HG02981 (cell line): ENCODE measurements at regions not wholly inside any gene's neighbourhood (a gene's known extent, or its start where the extent isn't known, plus 50 kb on each side); places are given as distances from the start of the nearest gene placed in this dataset.
"Not testable (repeated sequence)": the region's sequence is repeated elsewhere in the genome, so short reads cannot be mapped to it uniquely, and the experiment has no call there.

Source experiments
- ATAC-seq: cut with Tn5 transposase; IDR thresholded peaks from one replicate; pipeline ENCODE4 v1.9.1; 2021; ENCODE audit warnings: mild to moderate bottlenecking, moderate library complexity; ENCODE audit not compliant: unreplicated experiment

GRCh38 chr16:5165429-5165828 is 67.8 kb upstream of the EEF2KMT start:
- ATAC-seq = not testable (repeated sequence)

- not testable (repeated sequence) for ATAC-seq
These were observed 65.2 kb upstream of the EEF2KMT start for GRCh38 chr16:5162801-5163200.

DNA sequence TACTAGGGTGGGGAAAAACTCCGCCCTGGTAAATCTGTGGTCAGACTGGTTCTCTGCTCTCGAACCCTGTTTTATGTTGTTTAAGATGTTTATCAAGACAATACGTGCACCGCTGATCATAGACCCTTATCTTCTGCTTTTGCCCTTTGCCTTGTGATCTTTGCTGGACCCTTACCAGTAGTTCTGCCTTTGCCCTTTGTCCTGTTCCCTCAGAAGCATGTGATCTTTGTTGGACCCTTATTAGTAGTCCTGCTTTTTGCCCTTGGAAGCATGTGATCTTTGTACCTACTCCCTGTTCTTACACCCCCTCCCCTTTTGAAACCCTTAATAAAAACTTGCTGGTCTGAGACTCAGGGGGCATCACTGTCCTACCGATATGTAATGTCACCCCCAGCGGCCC is 64.3 kb upstream of the EEF2KMT start:
- ATAC-seq = not testable (repeated sequence)

DNA sequence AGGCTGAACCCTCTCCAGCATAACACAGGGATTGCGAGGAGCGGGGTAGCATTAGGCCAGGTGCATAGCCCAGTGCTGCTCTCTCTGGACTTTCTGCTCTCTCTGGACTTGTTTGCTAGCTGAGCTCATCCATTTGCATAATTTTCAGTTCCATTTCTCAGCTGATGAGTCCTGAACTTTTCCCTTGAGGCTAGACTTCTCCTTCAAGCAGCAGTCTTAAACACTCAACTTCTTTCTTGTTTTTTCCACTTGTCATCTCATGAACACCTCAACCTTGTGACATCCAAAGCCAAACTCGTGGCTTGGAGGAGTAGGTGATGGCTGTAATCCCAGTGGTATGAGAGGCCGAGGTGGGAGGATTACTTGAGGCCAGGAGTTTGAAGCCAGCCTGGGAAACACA is 62.4 kb upstream of the EEF2KMT start:
- ATAC-seq = not testable (repeated sequence)

- ATAC-seq = not testable (repeated sequence)
These were observed 61.9 kb upstream of the EEF2KMT start for GRCh38 chr16:5159537-5159936.

DNA sequence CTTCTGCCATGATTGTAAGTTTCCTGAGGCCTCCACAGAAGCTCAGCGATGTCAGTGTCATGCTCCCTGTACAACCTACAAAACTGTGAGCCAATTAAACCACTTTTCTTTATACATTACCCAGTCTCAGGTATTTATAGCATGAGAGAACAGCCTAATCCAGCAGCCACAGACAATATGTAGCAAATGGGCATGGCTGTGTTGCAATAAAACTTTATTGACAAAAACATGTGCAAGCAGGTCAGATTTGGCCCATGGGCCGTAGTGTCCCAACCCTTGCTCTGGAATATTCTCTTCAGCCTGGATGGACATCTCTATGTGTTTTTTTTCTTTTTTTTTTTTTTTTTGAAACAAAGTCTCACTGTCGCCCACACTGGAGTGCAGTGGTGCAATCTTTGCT is 60.9 kb upstream of the EEF2KMT start:
- ATAC-seq = no peak

- not testable (repeated sequence) for ATAC-seq
These were observed 58.9 kb upstream of the EEF2KMT start for GRCh38 chr16:5156486-5156885.

DNA sequence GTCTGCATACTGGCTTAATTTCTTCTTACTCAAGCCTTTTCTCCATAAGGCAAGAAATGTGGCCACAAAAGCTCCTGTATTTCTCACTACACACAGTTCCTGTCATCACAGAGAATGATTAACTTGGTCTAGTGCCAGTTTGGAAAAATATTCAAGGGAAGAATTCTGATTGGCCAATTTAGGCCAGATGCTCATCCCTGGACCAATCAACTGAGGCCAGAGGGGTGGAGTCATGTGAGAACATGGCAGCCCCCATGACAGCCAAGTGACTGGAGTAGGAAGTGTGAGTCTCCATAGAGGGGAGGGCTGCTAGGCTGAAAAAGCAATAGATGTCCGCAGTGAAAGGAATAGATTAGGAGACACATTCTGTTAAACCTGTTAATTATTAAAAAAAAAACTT is 56.4 kb upstream of the EEF2KMT start:
- ATAC-seq = not testable (repeated sequence)

DNA sequence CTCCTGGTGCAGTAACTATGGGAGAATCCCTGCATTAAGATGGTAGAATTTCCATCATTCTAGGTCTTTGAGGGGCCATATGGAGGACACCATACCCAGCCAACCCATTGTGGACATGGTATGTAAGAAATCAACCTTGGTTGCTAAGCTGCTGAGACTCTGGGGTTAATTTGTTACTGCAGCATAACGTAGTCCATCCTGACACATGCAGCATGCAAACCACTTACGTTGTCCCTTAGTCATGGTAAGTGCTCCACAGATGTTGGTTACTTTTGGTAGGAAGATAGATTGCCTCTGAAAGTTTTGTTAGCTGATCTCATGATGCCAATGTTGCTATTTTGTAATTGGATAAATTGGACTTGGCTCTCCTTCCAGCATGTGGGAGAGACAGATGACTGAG is 53.8 kb upstream of the EEF2KMT start:
- ATAC-seq = not testable (repeated sequence)
